GM19324 (cell line): ENCODE measurements at regions not wholly inside any gene's neighbourhood (a gene's known extent, or its start where the extent isn't known, plus 50 kb on each side); places are given as distances from the start of the nearest gene placed in this dataset.

Experiments
- ATAC-seq: cut with Tn5 transposase; IDR thresholded peaks from one replicate; pipeline ENCODE4 v1.9.1; 2021; ENCODE audit warnings: mild to moderate bottlenecking, moderate library complexity; ENCODE audit not compliant: unreplicated experiment, low FRiP score

GRCh38 chr5:33338336-33339110 is 102.2 kb upstream of the TARS1 start:
- ATAC-seq: no peak

- ATAC-seq: no peak
These were observed 101.4 kb upstream of the TARS1 start for GRCh38 chr5:33339413-33339812.

- no peak for ATAC-seq
These were observed 100.6 kb upstream of the TARS1 start for GRCh38 chr5:33340195-33340594.

- ATAC-seq: no peak
These were observed 99.4 kb upstream of the TARS1 start for GRCh38 chr5:33341351-33341750.

GRCh38 chr5:33343676-33344327 is 97.0 kb upstream of the TARS1 start:
- ATAC-seq: no peak

GRCh38 chr5:33346534-33346933 is 94.2 kb upstream of the TARS1 start:
- no peak for ATAC-seq

- no peak for ATAC-seq
These were observed 79.0 kb upstream of the TARS1 start for GRCh38 chr5:33361781-33362180.

GRCh38 chr5:33362915-33363314 is 77.8 kb upstream of the TARS1 start:
- no peak for ATAC-seq

GRCh38 chr5:33363537-33363936 is 77.2 kb upstream of the TARS1 start:
- no peak for ATAC-seq

- ATAC-seq: no peak
These were observed 76.4 kb upstream of the TARS1 start for GRCh38 chr5:33364406-33364805.

GRCh38 chr5:33367416-33367815 is 73.3 kb upstream of the TARS1 start:
- no peak for ATAC-seq

GRCh38 chr5:33369485-33370465 is 71.0 kb upstream of the TARS1 start:
- ATAC-seq: no peak

- no peak for ATAC-seq
These were observed 70.3 kb upstream of the TARS1 start for GRCh38 chr5:33370466-33370859.

GRCh38 chr5:33371660-33372059 is 69.1 kb upstream of the TARS1 start:
- no peak for ATAC-seq

GRCh38 chr5:33372721-33373472 is 67.9 kb upstream of the TARS1 start:
- no peak for ATAC-seq

- no peak for ATAC-seq
These were observed 64.9 kb upstream of the TARS1 start for GRCh38 chr5:33375900-33376299.

- no peak for ATAC-seq
These were observed 61.0 kb upstream of the TARS1 start for GRCh38 chr5:33379757-33380156.

GRCh38 chr5:33381243-33381642 is 59.5 kb upstream of the TARS1 start:
- ATAC-seq: no peak
